Thyroid gland (tissue), 4 donors: ENCODE measurements at regions not wholly inside any gene's neighbourhood (a gene's known extent, or its start where the extent isn't known, plus 50 kb on each side); places are given as distances from the start of the nearest gene placed in this dataset.

Source experiments
- DNase-seq, 2 donors: peaks; one replicate each; pipeline ENCODE4 v3.0.0-alpha.2; 2019
- H3K27ac ChIP-seq, 3 donors: fragments of 200-600 bp; sonication (generic); 1 replicate in 2 of 3; 2 replicates in 1 of 3; pipeline ENCODE4 v1.5.1; 2016 to 2019; ENCODE audit warnings: mild to moderate bottlenecking in 1 of 3, moderate library complexity in 1 of 3
- H3K27me3 ChIP-seq: fragments of 200-600 bp; sonication (generic); one replicate; pipeline ENCODE4 v1.5.1; 2019
- H3K36me3 ChIP-seq, 2 donors: fragments of 200-600 bp; sonication (generic); one replicate each; pipeline ENCODE4 v1.5.1; 2016 to 2019
- H3K4me1 ChIP-seq, 2 donors: fragments of 200-600 bp; sonication (generic); one replicate each; pipeline ENCODE4 v1.5.1; 2017 to 2019
- H3K4me3 ChIP-seq, 3 donors: fragments of 200-600 bp; sonication (generic); replicated peaks in 1 of 3; 1 replicate in 2 of 3; 2 replicates in 1 of 3; pipeline ENCODE4 v1.5.1; 2016; ENCODE audit warnings: mild to moderate bottlenecking in 1 of 3
- H3K9me3 ChIP-seq: fragments of 200-600 bp; sonication (generic); one replicate; pipeline ENCODE4 v1.5.1; 2017
- CTCF ChIP-seq, 6 experiments: fragments of 200-600 bp in 3 of 6; fragments of 450-650 bp in 3 of 6; sonication (generic) in 3 of 6; IDR thresholded peaks; one replicate each; pipeline ENCODE4 v1.5.1; 2016 to 2019; ENCODE audit warnings: antibody characterized with exemption in 6 of 6, mild to moderate bottlenecking in 2 of 6, inconsistent platforms in 1 of 6, moderate library complexity in 1 of 6
- POLR2A ChIP-seq, 2 donors: fragments of 450-650 bp; IDR thresholded peaks; one replicate each; pipeline ENCODE4 v1.6.1; 2017; ENCODE audit warnings: antibody characterized with exemption in 2 of 2, mild to moderate bottlenecking in 2 of 2, moderate library complexity in 1 of 2
- WGBS, 2 donors: methylation state at CpG; one replicate each; pipeline ENCODE4 v1.1.5; 2017; 5-methylcytosine and 5-hydroxymethylcytosine counted together
- intact Hi-C: fragments of 100-400 bp; cut with DNase I; formaldehyde crosslinking; loops from one replicate; pipeline ENCODE4 v1.15.1; 2023

GRCh38 chr11:79575701-79576100 is 134.9 kb upstream of the TENM4 start:
- Histone ChIP-seq H3K9me3 (no peaks in the 10 kb centered on the region), H3K4me1 (no peaks in the 10 kb centered on the region), H3K27ac (no peak overlapping the region), H3K27me3 (no peaks in the 10 kb centered on the region), H3K4me3 (no peak overlapping the region), H3K36me3 (no peaks in the 10 kb centered on the region)
- DNase-seq, result no peak
- intact Hi-C loops, result no loop called here
- TF ChIP-seq CTCF (IDR thresholded peaks at IDR 0.05) (no peak), POLR2A (IDR thresholded peaks at IDR 0.05) (no peak)
- 73 to 84% methylated on average over 1 of the region's 1 CpG for WGBS, 2 donors

GRCh38 chr11:79570104-79570503 is 129.3 kb upstream of the TENM4 start:
- Histone ChIP-seq H3K9me3 (no peaks in the 10 kb centered on the region), H3K4me3 (no peak overlapping the region), H3K4me1 (no peaks in the 10 kb centered on the region), H3K27ac (no peak overlapping the region), H3K27me3 (no peaks in the 10 kb centered on the region), H3K36me3 (no peaks in the 10 kb centered on the region)
- TF ChIP-seq CTCF (IDR thresholded peaks at IDR 0.05), result no peak
- no peak for TF ChIP-seq POLR2A (IDR thresholded peaks at IDR 0.05)
- intact Hi-C loops, result no loop called here
- WGBS, 2 donors, result 68 to 76% methylated on average over 2 of the region's 2 CpGs
- no peak for DNase-seq

DNA sequence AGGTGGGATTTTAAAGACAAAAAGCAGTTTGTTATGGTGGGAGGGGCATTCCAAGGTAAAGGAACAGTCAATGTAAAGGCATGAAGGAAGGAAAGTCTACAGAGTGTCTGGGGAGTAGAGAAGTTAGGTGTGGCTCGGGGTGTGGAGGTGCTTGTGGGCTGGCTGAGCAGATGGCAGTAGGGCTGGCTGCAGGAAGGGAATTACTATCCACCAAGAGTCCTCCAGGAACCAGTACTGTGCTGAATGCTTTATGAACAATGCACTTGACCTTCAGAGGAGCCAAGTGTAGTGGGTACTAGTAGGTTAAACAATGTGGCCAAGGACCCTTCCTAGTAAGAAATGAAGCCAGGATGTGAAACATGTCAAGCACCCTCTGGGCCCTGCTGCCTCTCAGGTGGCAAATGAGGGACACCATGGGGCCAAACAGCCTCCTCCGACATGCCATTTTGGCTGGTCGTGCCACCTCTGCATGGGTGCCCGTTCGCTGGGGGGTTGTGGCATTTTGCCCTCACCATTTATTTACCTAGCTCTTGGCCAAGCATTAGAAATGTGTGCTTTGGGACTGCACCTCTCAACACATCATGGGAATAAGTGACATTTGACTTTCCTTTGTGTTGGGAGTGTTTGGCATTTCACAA is 123.6 kb upstream of the TENM4 start:
- no peaks in the 10 kb centered on the region for H3K4me1 ChIP-seq
- WGBS, 2 donors, result 23 to 38% methylated on average over 5 of the region's 5 CpGs
- DNase-seq, result peak; percentile 74 to 85

DNA sequence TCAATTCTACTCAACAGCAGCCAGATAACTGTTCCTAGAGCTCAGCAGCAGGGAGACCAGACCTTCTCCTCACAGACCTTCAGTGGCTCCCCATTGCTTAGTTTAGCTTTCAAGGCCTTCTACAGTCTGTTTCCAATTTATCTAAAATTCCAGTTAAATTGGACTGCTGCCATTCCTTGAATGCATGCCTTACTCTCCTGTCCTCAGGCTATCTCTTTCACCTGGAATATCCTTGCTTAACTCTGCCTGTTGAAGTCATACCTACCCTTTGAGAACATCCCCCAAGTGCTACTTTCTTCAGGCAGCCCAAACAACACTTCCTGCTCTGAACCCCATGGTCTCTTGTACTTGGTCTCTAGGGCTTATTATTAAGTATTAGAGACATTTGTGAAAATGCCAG is 120.7 kb upstream of the TENM4 start:
- H3K4me3 ChIP-seq, result no peak overlapping the region
- intact Hi-C loops, result no loop called here
- DNase-seq, result no peak
- no peaks in the 10 kb centered on the region for H3K36me3 ChIP-seq
- TF ChIP-seq CTCF (IDR thresholded peaks at IDR 0.05), result no peak
- no peak for TF ChIP-seq POLR2A (IDR thresholded peaks at IDR 0.05)
- H3K27me3 ChIP-seq, result no peaks in the 10 kb centered on the region
- no peaks in the 10 kb centered on the region for H3K9me3 ChIP-seq
- H3K27ac ChIP-seq, result no peak overlapping the region
- H3K4me1 ChIP-seq, result no peaks in the 10 kb centered on the region

More for the DNA sequence above, 123.6 kb upstream of the TENM4 start:
- Histone ChIP-seq H3K27ac (no peak overlapping the region), H3K36me3 (no peaks in the 10 kb centered on the region), H3K4me3 (no peak overlapping the region), H3K9me3 (no peaks in the 10 kb centered on the region), H3K27me3 (no peaks in the 10 kb centered on the region)
- no peak for TF ChIP-seq CTCF (IDR thresholded peaks at IDR 0.05)
- TF ChIP-seq POLR2A (IDR thresholded peaks at IDR 0.05), result no peak
- intact Hi-C loops, result no loop called here

GRCh38 chr11:79550809-79551208 is 110.0 kb upstream of the TENM4 start:
- intact Hi-C loops, result no loop called here
- no peak for DNase-seq

More at GRCh38 chr11:79550809-79551208, 110.0 kb upstream of the TENM4 start:
- Histone ChIP-seq H3K27me3 (no peaks in the 10 kb centered on the region), H3K27ac (no peak overlapping the region), H3K36me3 (no peaks in the 10 kb centered on the region), H3K9me3 (no peaks in the 10 kb centered on the region), H3K4me3 (no peak overlapping the region), H3K4me1 (no peaks in the 10 kb centered on the region)
- TF ChIP-seq CTCF (IDR thresholded peaks at IDR 0.05) (no peak), POLR2A (IDR thresholded peaks at IDR 0.05) (no peak)
